ENCODE measurements at regions not wholly inside any gene's neighbourhood (a gene's known extent, or its start where the extent isn't known, plus 50 kb on each side); places are given as distances from the start of the nearest gene placed in this dataset.
A peak's percentile ranks its signal among the peaks of the same experiment; 100 is the strongest.

GRCh38 chr13:72559716-72560115 lies 167.7 kb downstream of the MZT1 start:
- intact Hi-C loops (cut with DNase I): loop anchor here (10.0 kb wide), 1 partner anchor 1805 kb away; no protein-coding TSS in a partner anchor

GRCh38 chr13:72556945-72557344 lies 170.5 kb downstream of the MZT1 start:
- no peak for DNase-seq

More at GRCh38 chr13:72559716-72560115, 167.7 kb downstream of the MZT1 start:
- no peak for TF ChIP-seq CTCF (IDR thresholded peaks at IDR 0.05; ENCODE audit: borderline replicate concordance, extremely low read depth, insufficient read depth)
- no peak for DNase-seq
- no peak overlapping the region for H3K9ac ChIP-seq (ENCODE audit: low read length in 3 of 3)
- no peak overlapping the region for H3K27ac ChIP-seq (ENCODE audit: low read depth in 2 of 2, low read length in 2 of 2)
- no peaks in the 10 kb centered on the region for H3K36me3 ChIP-seq (ENCODE audit: control insufficient read depth in 2 of 3, insufficient read depth in 3 of 3, low read length in 3 of 3)
- FAIRE-seq: peak; percentile 25
- H3K9me3 ChIP-seq (ENCODE audit: control insufficient read depth in 2 of 3, insufficient read depth in 1 of 3, low read length in 3 of 3): no peaks in the 10 kb centered on the region
- H3K4me3 ChIP-seq (ENCODE audit: low read length in 3 of 3): no peak overlapping the region
- H3K27me3 ChIP-seq (ENCODE audit: control insufficient read depth, insufficient read depth, low read length): no peaks in the 10 kb centered on the region
- H3K4me1 ChIP-seq (ENCODE audit: control insufficient read depth in 2 of 3, insufficient read depth in 2 of 3, low read depth in 1 of 3, low read length in 3 of 3): no peaks in the 10 kb centered on the region

GRCh38 chr13:72555601-72556000 lies 171.8 kb downstream of the MZT1 start:
- H3K9me3 ChIP-seq (ENCODE audit: control insufficient read depth in 2 of 3, insufficient read depth in 1 of 3, low read length in 3 of 3): no peaks in the 10 kb centered on the region
- FAIRE-seq: no peak

More at GRCh38 chr13:72556945-72557344, 170.5 kb downstream of the MZT1 start:
- no peaks in the 10 kb centered on the region for H3K36me3 ChIP-seq (ENCODE audit: control insufficient read depth in 2 of 3, insufficient read depth in 3 of 3, low read length in 3 of 3)
- TF ChIP-seq CTCF (IDR thresholded peaks at IDR 0.05; ENCODE audit: borderline replicate concordance, extremely low read depth, insufficient read depth): no peak
- H3K9ac ChIP-seq (ENCODE audit: low read length in 3 of 3): no peak overlapping the region
- no peaks in the 10 kb centered on the region for H3K4me1 ChIP-seq (ENCODE audit: control insufficient read depth in 2 of 3, insufficient read depth in 2 of 3, low read depth in 1 of 3, low read length in 3 of 3)
- H3K27ac ChIP-seq (ENCODE audit: low read depth in 2 of 2, low read length in 2 of 2): no peak overlapping the region
- no peaks in the 10 kb centered on the region for H3K9me3 ChIP-seq (ENCODE audit: control insufficient read depth in 2 of 3, insufficient read depth in 1 of 3, low read length in 3 of 3)
- intact Hi-C loops (cut with DNase I): no loop called here
- no peak for FAIRE-seq
- H3K4me3 ChIP-seq (ENCODE audit: low read length in 3 of 3): no peak overlapping the region
- H3K27me3 ChIP-seq (ENCODE audit: control insufficient read depth, insufficient read depth, low read length): no peaks in the 10 kb centered on the region

More at GRCh38 chr13:72555601-72556000, 171.8 kb downstream of the MZT1 start:
- no peaks in the 10 kb centered on the region for H3K4me1 ChIP-seq (ENCODE audit: control insufficient read depth in 2 of 3, insufficient read depth in 2 of 3, low read depth in 1 of 3, low read length in 3 of 3)
- no peak overlapping the region for H3K4me3 ChIP-seq (ENCODE audit: low read length in 3 of 3)
- no peaks in the 10 kb centered on the region for H3K36me3 ChIP-seq (ENCODE audit: control insufficient read depth in 2 of 3, insufficient read depth in 3 of 3, low read length in 3 of 3)
- no peak overlapping the region for H3K9ac ChIP-seq (ENCODE audit: low read length in 3 of 3)
- no peaks in the 10 kb centered on the region for H3K27me3 ChIP-seq (ENCODE audit: control insufficient read depth, insufficient read depth, low read length)
- no peak for DNase-seq
- intact Hi-C loops (cut with DNase I): no loop called here
- H3K27ac ChIP-seq (ENCODE audit: low read depth in 2 of 2, low read length in 2 of 2): no peak overlapping the region
- no peak for TF ChIP-seq CTCF (IDR thresholded peaks at IDR 0.05; ENCODE audit: borderline replicate concordance, extremely low read depth, insufficient read depth)

Measured in kidney (tissue), 13 donors.